ENCODE measurements at regions not wholly inside any gene's neighbourhood (a gene's known extent, or its start where the extent isn't known, plus 50 kb on each side); places are given as distances from the start of the nearest gene placed in this dataset.

DNA sequence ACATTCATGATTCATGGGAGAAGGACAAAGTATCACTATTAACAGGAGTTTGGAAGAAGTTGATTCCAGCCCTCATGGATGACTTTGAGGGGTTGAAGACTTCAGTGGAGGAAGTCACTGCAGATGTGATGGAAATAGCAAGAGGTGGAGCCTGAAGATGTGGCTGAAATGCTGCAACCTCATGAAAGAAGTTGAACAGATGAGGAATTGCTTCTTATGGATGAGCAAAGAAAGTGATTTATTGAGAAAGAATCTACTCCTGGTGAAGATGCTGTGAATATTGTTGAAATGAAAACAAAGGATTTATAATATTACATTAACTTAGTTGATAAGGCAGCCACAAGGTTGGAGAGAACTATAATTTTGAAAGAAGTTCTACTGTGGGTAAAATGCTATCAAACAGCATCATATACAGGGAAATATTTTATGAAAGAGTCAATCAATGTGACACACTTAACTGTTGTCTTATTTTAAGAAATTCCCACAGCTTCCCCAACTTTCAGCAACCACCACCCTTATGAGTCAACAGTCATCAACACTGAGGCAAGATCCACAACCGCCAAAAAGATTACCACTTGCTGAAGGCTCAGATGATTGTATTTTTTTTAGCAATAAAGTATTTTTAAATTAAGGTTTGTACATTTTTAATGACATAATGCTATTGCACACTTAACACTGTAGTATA lies 302.6 kb downstream of the CBLL2 start:
- Histone ChIP-seq H2BK12ac (ENCODE audit: insufficient read length, low read depth, low read length) (no peak overlapping the region), H3K14ac (ENCODE audit: insufficient read depth, low read length) (no peak overlapping the region), H4K8ac (replicated peaks; ENCODE audit: insufficient read length, low read depth, low read length) (no peak overlapping the region), H3K4ac (ENCODE audit: low read depth, low read length) (no peak overlapping the region), H3K4me2 (ENCODE audit: insufficient read depth, insufficient read length, low read length) (no peak overlapping the region), H3K23ac (ENCODE audit: insufficient read length, low read depth, low read length) (no peak overlapping the region), H3K4me1 (ENCODE audit: insufficient read depth, low read length) (no peaks in the 10 kb centered on the region), H2BK20ac (ENCODE audit: low read depth, low read length, poor library complexity, severe bottlenecking) (no peak overlapping the region), H3K27ac (ENCODE audit: insufficient read length, low read depth, low read length) (no peak overlapping the region), H4K20me1 (ENCODE audit: control insufficient read depth, insufficient read depth, insufficient read length) (no peaks in the 10 kb centered on the region), H3K9me3 (ENCODE audit: control insufficient read depth, low read depth, low read length) (no peaks in the 10 kb centered on the region), H2AK5ac (ENCODE audit: insufficient read length, low read length) (no peak overlapping the region), H3K79me2 (ENCODE audit: insufficient read depth, low read length) (no peaks in the 10 kb centered on the region), H2AFZ (ENCODE audit: low read length) (no peak overlapping the region), H3K18ac (ENCODE audit: insufficient read length, low read depth, low read length) (no peak overlapping the region), H3K23me2 (ENCODE audit: insufficient read length, low read depth, low read length, poor library complexity, severe bottlenecking) (no peaks in the 10 kb centered on the region), H3T11ph (ENCODE audit: low read length) (no peak overlapping the region), H3K27me3 (ENCODE audit: insufficient read depth, low read length) (no peaks in the 10 kb centered on the region), H2BK15ac (ENCODE audit: low read depth, low read length) (no peak overlapping the region), H2BK120ac (ENCODE audit: low read depth, low read length, poor library complexity, severe bottlenecking) (no peak overlapping the region), H4K91ac (ENCODE audit: insufficient read length, low read depth, low read length) (no peak overlapping the region), H3K9ac (ENCODE audit: extremely low read depth, insufficient read length, low read length) (no peak overlapping the region), H3K79me1 (ENCODE audit: insufficient read depth, low read depth, low read length, poor library complexity, severe bottlenecking) (no peaks in the 10 kb centered on the region), H4K5ac (ENCODE audit: insufficient read length, low read depth, low read length) (no peak overlapping the region), H2BK5ac (ENCODE audit: insufficient read length, low read length) (no peak overlapping the region), H3K56ac (ENCODE audit: insufficient read length, low read depth, low read length) (no peak overlapping the region)
- no peak for DNase-seq
- peaks cover 3 to 11% of the 10 kb centered on the region in 2 experiments for H3K4me1 Mint-ChIP-seq
- TF ChIP-seq, protein P1, sequence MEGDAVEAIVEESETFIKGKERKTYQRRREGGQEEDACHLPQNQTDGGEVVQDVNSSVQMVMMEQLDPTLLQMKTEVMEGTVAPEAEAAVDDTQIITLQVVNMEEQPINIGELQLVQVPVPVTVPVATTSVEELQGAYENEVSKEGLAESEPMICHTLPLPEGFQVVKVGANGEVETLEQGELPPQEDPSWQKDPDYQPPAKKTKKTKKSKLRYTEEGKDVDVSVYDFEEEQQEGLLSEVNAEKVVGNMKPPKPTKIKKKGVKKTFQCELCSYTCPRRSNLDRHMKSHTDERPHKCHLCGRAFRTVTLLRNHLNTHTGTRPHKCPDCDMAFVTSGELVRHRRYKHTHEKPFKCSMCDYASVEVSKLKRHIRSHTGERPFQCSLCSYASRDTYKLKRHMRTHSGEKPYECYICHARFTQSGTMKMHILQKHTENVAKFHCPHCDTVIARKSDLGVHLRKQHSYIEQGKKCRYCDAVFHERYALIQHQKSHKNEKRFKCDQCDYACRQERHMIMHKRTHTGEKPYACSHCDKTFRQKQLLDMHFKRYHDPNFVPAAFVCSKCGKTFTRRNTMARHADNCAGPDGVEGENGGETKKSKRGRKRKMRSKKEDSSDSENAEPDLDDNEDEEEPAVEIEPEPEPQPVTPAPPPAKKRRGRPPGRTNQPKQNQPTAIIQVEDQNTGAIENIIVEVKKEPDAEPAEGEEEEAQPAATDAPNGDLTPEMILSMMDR (conservative IDR thresholded peaks at IDR 0.05) = no peak
- peaks cover 10 to 18% of the 10 kb centered on the region in 2 experiments; a peak in 4 of 5 replicates for H3K9me3 Mint-ChIP-seq
- H3K4me3 Mint-ChIP-seq = no peak overlapping the region
- WGBS (ENCODE audit: extremely low coverage, insufficient read length, low lambda C conversion rate) = no CpG with 5 or more reads among the region's 1 CpG
- H3K36me3 Mint-ChIP-seq (ENCODE audit: insufficient read depth in 1 of 3, low read depth in 3 of 3) = no peaks in the 10 kb centered on the region; a peak in 1 of 7 replicates
- no peak overlapping the region for H3K27ac Mint-ChIP-seq
- no peaks in the 10 kb centered on the region for H3K27me3 Mint-ChIP-seq (ENCODE audit: low read depth)
